CD14-positive monocyte (primary cell): ENCODE measurements at regions not wholly inside any gene's neighbourhood (a gene's known extent, or its start where the extent isn't known, plus 50 kb on each side); places are given as distances from the start of the nearest gene placed in this dataset.

ENCODE experiments used
- DNase-seq, 3 donors: peaks; one replicate each; pipeline ENCODE4 v3.0.0-alpha.2; 2011 to 2022
- H2AFZ ChIP-seq: 2 replicates; pipeline ENCODE4 v1.6.0; 2012; ENCODE audit warnings: mild to moderate bottlenecking, low read depth, low read length, inconsistent platforms; ENCODE audit not compliant: insufficient read depth, poor library complexity, severe bottlenecking
- H3K27ac ChIP-seq, 2 donors: 1 replicate in 1 of 2; 2 replicates in 1 of 2; pipeline ENCODE4 v1.5.1; 2012 to 2013; ENCODE audit warnings: low read length in 2 of 2, control low read depth in 1 of 2, inconsistent platforms in 1 of 2, low read depth in 1 of 2, mild to moderate bottlenecking in 1 of 2
- H3K27me3 ChIP-seq, 2 donors: one replicate each; pipeline versions ENCODE4 v1.6.0 to v1.6.1; 2011 to 2013; ENCODE audit warnings: low read length in 2 of 2; ENCODE audit not compliant: control insufficient read depth in 2 of 2, insufficient read depth in 2 of 2
- H3K36me3 ChIP-seq, 2 donors: replicated peaks in 1 of 2; 1 replicate in 1 of 2; 2 replicates in 1 of 2; pipeline versions ENCODE4 v1.5.1 to v1.6.1; 2012 to 2013; ENCODE audit warnings: low read length in 2 of 2, control low read depth in 1 of 2, inconsistent platforms in 1 of 2, mild to moderate bottlenecking in 1 of 2; ENCODE audit not compliant: insufficient read depth in 2 of 2, control insufficient read depth in 1 of 2
- H3K4me1 ChIP-seq, 2 donors: 1 replicate in 1 of 2; 2 replicates in 1 of 2; pipeline versions ENCODE4 v1.5.1 to v1.6.1; 2012 to 2013; ENCODE audit warnings: low read length in 2 of 2, control low read depth in 1 of 2, inconsistent platforms in 1 of 2, mild to moderate bottlenecking in 1 of 2, moderate library complexity in 1 of 2; ENCODE audit not compliant: insufficient read depth in 2 of 2, control insufficient read depth in 1 of 2
- H3K4me2 ChIP-seq: replicated peaks from 2 replicates; pipeline ENCODE3; 2012; ENCODE audit warnings: low read length, moderate library complexity, mild to moderate bottlenecking; ENCODE audit not compliant: poor library complexity, severe bottlenecking; ENCODE audit errors: extremely low read depth
- H3K4me3 ChIP-seq, 3 experiments: fragments of 200-600 bp in 1 of 3; sonication (generic) in 1 of 3; replicated peaks in 1 of 3; 1 replicate in 2 of 3; 2 replicates in 1 of 3; pipeline ENCODE4 v1.5.1; 2011 to 2013; ENCODE audit warnings: low read length in 3 of 3, mild to moderate bottlenecking in 3 of 3, control low read depth in 2 of 3, low read depth in 2 of 3, inconsistent platforms in 1 of 3, moderate library complexity in 1 of 3
- H3K79me2 ChIP-seq: 2 replicates; pipeline ENCODE4 v1.6.0; 2012; ENCODE audit warnings: mild to moderate bottlenecking, control low read depth, inconsistent platforms, low read length, moderate library complexity; ENCODE audit not compliant: insufficient read depth
- H3K9ac ChIP-seq: 2 replicates; pipeline ENCODE4 v1.6.0; 2017; ENCODE audit warnings: low read length, mild to moderate bottlenecking; ENCODE audit not compliant: insufficient read depth, poor library complexity, severe bottlenecking
- H3K9me3 ChIP-seq, 2 donors: replicated peaks in 1 of 2; 1 replicate in 1 of 2; 2 replicates in 1 of 2; pipeline versions ENCODE4 v1.5.1 to v1.6.1; 2012 to 2013; ENCODE audit warnings: low read length in 2 of 2, control low read depth in 1 of 2; ENCODE audit not compliant: control insufficient read depth in 1 of 2, insufficient read depth in 1 of 2
- H4K20me1 ChIP-seq: 2 replicates; pipeline ENCODE4 v1.6.0; 2012; ENCODE audit warnings: mild to moderate bottlenecking, low read length, control low read depth, moderate library complexity; ENCODE audit not compliant: insufficient read depth
- H3K27ac Mint-ChIP-seq, 7 donors: one replicate each; pipeline ENCODE4 v1.8.0; 2020; ENCODE audit warnings: mild to moderate bottlenecking in 7 of 7, mixed read lengths in 7 of 7, moderate library complexity in 6 of 7, inconsistent platforms in 2 of 7
- H3K27me3 Mint-ChIP-seq, 3 donors: one replicate each; pipeline ENCODE4 v1.8.0; 2021 to 2022; ENCODE audit warnings: low read depth in 3 of 3, mild to moderate bottlenecking in 3 of 3, mixed read lengths in 3 of 3, moderate library complexity in 3 of 3, inconsistent platforms in 1 of 3
- H3K36me3 Mint-ChIP-seq, 2 donors: one replicate each; pipeline ENCODE4 v1.8.0; 2020; ENCODE audit warnings: mixed read lengths in 2 of 2, inconsistent platforms in 1 of 2, mild to moderate bottlenecking in 1 of 2
- H3K4me1 Mint-ChIP-seq: one replicate; pipeline ENCODE4 v1.8.0; 2020; ENCODE audit warnings: mild to moderate bottlenecking, mixed read lengths
- H3K4me3 Mint-ChIP-seq, 2 donors: one replicate each; pipeline ENCODE4 v1.8.0; 2020; ENCODE audit warnings: mild to moderate bottlenecking in 2 of 2, mixed read lengths in 2 of 2, moderate library complexity in 1 of 2
- H3K9me3 Mint-ChIP-seq, 7 donors: one replicate each; pipeline ENCODE4 v1.8.0; 2020 to 2022; ENCODE audit warnings: mixed read lengths in 7 of 7, mild to moderate bottlenecking in 6 of 7, moderate library complexity in 6 of 7, inconsistent platforms in 2 of 7
- CTCF ChIP-seq: fragments of 200-600 bp; IDR thresholded peaks from one replicate; pipeline ENCODE4 v1.8.0; 2022; ENCODE audit warnings: antibody characterized with exemption, mild to moderate bottlenecking
- WGBS: methylation state at CpG from one replicate; pipeline ENCODE4 v1.1.5; 2013; ENCODE audit warnings: missing lambda C conversion rate; ENCODE audit not compliant: insufficient coverage; 5-methylcytosine and 5-hydroxymethylcytosine counted together
- intact Hi-C, 2 donors: fragments of 100-400 bp; cut with micrococcal nuclease; formaldehyde crosslinking; loops; one replicate each; pipeline versions ENCODE4 v1.15.0 to v1.15.1; 2023

- H3K4me3 Mint-ChIP-seq, result no peak overlapping the region
- intact Hi-C loops, result no loop called here
- no peak overlapping the region for H3K27ac Mint-ChIP-seq
- TF ChIP-seq CTCF, result no peak
- peaks cover 0 to 1% (median 0%) of the 10 kb centered on the region in 3 donors for H3K27me3 Mint-ChIP-seq
- Histone ChIP-seq H3K27me3 (no peaks in the 10 kb centered on the region), H3K9ac (no peak overlapping the region), H3K36me3 (no peaks in the 10 kb centered on the region), H3K4me1 (no peaks in the 10 kb centered on the region), H3K27ac (no peak overlapping the region), H3K9me3 (no peaks in the 10 kb centered on the region), H3K4me2 (no peak overlapping the region), H2AFZ (no peak overlapping the region), H3K4me3 (no peak overlapping the region), H3K79me2 (no peaks in the 10 kb centered on the region), H4K20me1 (no peaks in the 10 kb centered on the region)
- no peak for DNase-seq
- H3K9me3 Mint-ChIP-seq, result peaks cover 0 to 4% (median 0%) of the 10 kb centered on the region in 7 donors
- H3K36me3 Mint-ChIP-seq, result no peaks in the 10 kb centered on the region
- 100% methylated on average over 3 of the region's 3 CpGs for WGBS
- H3K4me1 Mint-ChIP-seq, result no peaks in the 10 kb centered on the region
These were observed 652.6 kb downstream of the DACH1 start for GRCh38 chr13:71214357-71214756.

- TF ChIP-seq CTCF, result no peak
- DNase-seq, result no peak
- no peak overlapping the region for H3K27ac ChIP-seq
- H4K20me1 ChIP-seq, result no peaks in the 10 kb centered on the region
- 88% methylated on average over 2 of the region's 2 CpGs for WGBS
- Mint-ChIP-seq H3K27me3 (peaks cover 0 to 1% (median 0%) of the 10 kb centered on the region in 3 donors), H3K4me1 (no peaks in the 10 kb centered on the region), H3K9me3 (peaks cover 0 to 4% (median 2%) of the 10 kb centered on the region in 7 donors), H3K36me3 (no peaks in the 10 kb centered on the region), H3K27ac (no peak overlapping the region), H3K4me3 (no peak overlapping the region)
- intact Hi-C loops, result no loop called here
- H2AFZ ChIP-seq, result no peak overlapping the region
- H3K9me3 ChIP-seq, result no peaks in the 10 kb centered on the region
- H3K9ac ChIP-seq, result no peak overlapping the region
- no peaks in the 10 kb centered on the region for H3K79me2 ChIP-seq
- H3K27me3 ChIP-seq, result no peaks in the 10 kb centered on the region
- no peak overlapping the region for H3K4me3 ChIP-seq
- H3K4me1 ChIP-seq, result no peaks in the 10 kb centered on the region
- H3K36me3 ChIP-seq, result no peaks in the 10 kb centered on the region
- H3K4me2 ChIP-seq, result no peak overlapping the region
These were observed 653.7 kb downstream of the DACH1 start for GRCh38 chr13:71213252-71213821.
